Transverse colon (tissue), 4 donors: ENCODE measurements at regions not wholly inside any gene's neighbourhood (a gene's known extent, or its start where the extent isn't known, plus 50 kb on each side); places are given as distances from the start of the nearest gene placed in this dataset.

ENCODE experiments used
- POLR2A ChIP-seq: fragments of 450-650 bp; IDR thresholded peaks from one replicate; pipeline ENCODE4 v1.6.1; 2016; ENCODE audit warnings: antibody characterized with exemption, mild to moderate bottlenecking, moderate library complexity
- POLR2AphosphoS5 ChIP-seq, 3 donors: sonication (generic); formaldehyde crosslinking; IDR thresholded peaks; one replicate each; pipeline ENCODE4 v1.6.1; 2016; ENCODE audit warnings: antibody characterized with exemption in 3 of 3
- TF ChIP-seq, protein P1 (sequence below), 5 experiments: fragments of 200-600 bp in 3 of 5; fragments of 450-650 bp in 2 of 5; sonication (generic) in 3 of 5; IDR thresholded peaks; 1 replicate in 2 of 5; 2 replicates in 3 of 5; pipeline ENCODE4 v1.5.1; 2016 to 2017; ENCODE audit warnings: antibody characterized with exemption in 5 of 5, inconsistent platforms in 3 of 5, mild to moderate bottlenecking in 2 of 5, moderate library complexity in 1 of 5

DNA sequence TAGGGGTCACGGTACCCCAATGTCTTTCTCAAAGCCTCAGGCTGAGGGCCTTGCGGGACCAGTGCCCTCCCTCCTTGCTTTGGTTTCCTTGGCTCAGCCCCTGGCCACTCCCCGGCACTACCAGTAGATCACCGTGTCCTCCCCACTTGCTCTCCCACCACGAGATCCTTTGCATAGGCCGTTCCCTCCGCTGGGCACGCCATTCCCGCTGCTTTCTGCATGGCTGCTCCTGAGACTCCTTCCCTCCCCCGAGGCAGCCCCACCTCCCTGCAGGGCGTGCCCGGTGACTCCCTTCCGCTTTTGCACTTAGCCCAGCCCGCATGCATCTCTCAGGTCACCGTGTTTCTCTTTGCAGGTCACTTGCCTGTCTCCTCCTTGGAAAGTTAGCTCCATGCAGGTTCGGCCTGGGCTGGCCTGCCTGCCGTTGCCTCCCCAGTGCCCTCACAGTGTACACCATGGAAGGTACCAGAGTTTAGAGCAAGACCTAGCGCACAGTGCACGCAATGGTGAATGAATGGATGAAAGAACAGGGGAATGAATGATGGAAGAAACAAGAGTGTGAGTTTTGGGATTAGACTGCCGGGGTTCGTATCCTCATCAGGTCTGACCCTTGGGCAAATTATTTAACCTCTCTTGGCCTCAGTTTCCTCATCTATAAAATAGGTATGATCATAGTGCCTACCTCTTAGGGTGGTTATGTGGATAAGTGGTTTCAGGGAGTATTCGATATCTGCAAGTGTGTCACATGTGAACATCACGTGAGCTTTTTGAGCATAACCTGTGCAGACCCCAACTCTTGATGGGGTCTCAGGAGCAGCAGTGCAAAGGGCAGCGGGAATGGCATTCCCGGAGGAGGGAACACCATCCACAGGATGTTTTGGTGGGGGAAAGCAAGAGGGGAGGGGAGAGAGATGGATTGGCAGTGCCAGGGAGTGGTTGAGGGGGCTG lies 214.3 kb downstream of the C9orf50 start:
- TF ChIP-seq, protein P1, sequence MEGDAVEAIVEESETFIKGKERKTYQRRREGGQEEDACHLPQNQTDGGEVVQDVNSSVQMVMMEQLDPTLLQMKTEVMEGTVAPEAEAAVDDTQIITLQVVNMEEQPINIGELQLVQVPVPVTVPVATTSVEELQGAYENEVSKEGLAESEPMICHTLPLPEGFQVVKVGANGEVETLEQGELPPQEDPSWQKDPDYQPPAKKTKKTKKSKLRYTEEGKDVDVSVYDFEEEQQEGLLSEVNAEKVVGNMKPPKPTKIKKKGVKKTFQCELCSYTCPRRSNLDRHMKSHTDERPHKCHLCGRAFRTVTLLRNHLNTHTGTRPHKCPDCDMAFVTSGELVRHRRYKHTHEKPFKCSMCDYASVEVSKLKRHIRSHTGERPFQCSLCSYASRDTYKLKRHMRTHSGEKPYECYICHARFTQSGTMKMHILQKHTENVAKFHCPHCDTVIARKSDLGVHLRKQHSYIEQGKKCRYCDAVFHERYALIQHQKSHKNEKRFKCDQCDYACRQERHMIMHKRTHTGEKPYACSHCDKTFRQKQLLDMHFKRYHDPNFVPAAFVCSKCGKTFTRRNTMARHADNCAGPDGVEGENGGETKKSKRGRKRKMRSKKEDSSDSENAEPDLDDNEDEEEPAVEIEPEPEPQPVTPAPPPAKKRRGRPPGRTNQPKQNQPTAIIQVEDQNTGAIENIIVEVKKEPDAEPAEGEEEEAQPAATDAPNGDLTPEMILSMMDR (IDR thresholded peaks at IDR 0.05): no peak
- TF ChIP-seq POLR2A (peak; percentile 12), POLR2AphosphoS5 (IDR thresholded peaks at IDR 0.05) (peak in 1 of 3 donors; percentile 44)
